NB4 (cell line): ENCODE measurements at regions not wholly inside any gene's neighbourhood (a gene's known extent, or its start where the extent isn't known, plus 50 kb on each side); places are given as distances from the start of the nearest gene placed in this dataset.

Source experiments
- DNase-seq: peaks from one replicate; pipeline ENCODE4 v3.0.0; 2010; ENCODE audit warnings: low read depth
- H3K4me3 ChIP-seq: one replicate; pipeline ENCODE4 v1.5.1; 2011; ENCODE audit warnings: mild to moderate bottlenecking, low read depth, low read length, moderate library complexity
- MYC ChIP-seq: IDR thresholded peaks from 2 replicates; pipeline ENCODE4 v1.6.1; 2011; ENCODE audit warnings: low read depth, low read length
- POLR2A ChIP-seq: IDR thresholded peaks from 2 replicates; pipeline ENCODE4 v1.6.1; 2011; ENCODE audit warnings: mild to moderate bottlenecking; ENCODE audit not compliant: insufficient read length; ENCODE audit errors: extremely low read depth
- TF ChIP-seq, protein P1 (sequence below): IDR thresholded peaks from 2 replicates; pipeline ENCODE4 v1.6.1; 2011; ENCODE audit warnings: low read depth, low read length
- TF ChIP-seq, protein P2 (sequence below): IDR thresholded peaks from one replicate; pipeline ENCODE4 v1.5.1; 2012; ENCODE audit warnings: low read depth, low read length

DNA sequence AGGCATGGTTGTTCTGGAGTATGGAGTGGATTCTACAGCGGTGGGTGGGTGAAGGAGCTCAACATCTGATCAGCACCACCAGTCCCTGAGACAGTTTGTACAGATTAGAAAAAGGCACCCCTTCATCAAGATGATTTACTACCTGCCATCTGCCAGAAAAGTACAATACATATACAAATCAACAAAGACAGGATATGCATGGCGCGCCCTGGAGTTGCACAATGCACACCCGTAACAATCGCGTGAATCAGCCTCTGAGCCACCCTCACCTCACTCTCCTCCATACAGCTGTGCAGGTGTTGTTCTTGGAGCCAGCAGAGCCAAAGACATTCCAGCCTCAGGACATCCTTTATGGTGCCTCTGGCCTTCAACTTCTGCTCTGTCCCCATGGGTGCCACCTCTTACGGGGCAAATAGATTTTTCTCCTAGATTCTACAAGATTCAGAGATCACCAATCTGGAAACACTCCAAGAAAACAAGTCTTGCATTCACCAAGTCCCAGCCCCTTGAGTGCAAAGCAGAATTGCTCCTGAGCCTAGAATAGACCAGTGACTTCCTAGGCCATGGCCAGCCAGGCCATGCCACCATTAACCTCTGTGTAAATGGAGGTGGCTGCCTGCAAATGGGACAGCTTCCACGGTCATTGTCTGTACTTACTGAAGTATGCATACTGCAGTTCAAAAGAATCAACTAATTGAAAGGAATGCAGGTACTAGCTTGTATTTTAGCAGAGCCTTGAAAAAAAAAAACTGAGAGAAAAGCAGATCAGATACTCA is 490.9 kb downstream of the SOX6 start:
- TF ChIP-seq, protein P1, sequence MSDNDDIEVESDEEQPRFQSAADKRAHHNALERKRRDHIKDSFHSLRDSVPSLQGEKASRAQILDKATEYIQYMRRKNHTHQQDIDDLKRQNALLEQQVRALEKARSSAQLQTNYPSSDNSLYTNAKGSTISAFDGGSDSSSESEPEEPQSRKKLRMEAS, result no peak
- TF ChIP-seq MYC, result no peak
- no peak for TF ChIP-seq POLR2A
- TF ChIP-seq, protein P2, sequence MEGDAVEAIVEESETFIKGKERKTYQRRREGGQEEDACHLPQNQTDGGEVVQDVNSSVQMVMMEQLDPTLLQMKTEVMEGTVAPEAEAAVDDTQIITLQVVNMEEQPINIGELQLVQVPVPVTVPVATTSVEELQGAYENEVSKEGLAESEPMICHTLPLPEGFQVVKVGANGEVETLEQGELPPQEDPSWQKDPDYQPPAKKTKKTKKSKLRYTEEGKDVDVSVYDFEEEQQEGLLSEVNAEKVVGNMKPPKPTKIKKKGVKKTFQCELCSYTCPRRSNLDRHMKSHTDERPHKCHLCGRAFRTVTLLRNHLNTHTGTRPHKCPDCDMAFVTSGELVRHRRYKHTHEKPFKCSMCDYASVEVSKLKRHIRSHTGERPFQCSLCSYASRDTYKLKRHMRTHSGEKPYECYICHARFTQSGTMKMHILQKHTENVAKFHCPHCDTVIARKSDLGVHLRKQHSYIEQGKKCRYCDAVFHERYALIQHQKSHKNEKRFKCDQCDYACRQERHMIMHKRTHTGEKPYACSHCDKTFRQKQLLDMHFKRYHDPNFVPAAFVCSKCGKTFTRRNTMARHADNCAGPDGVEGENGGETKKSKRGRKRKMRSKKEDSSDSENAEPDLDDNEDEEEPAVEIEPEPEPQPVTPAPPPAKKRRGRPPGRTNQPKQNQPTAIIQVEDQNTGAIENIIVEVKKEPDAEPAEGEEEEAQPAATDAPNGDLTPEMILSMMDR, result no peak
- H3K4me3 ChIP-seq, result no peak overlapping the region
- DNase-seq, result no peak

DNA sequence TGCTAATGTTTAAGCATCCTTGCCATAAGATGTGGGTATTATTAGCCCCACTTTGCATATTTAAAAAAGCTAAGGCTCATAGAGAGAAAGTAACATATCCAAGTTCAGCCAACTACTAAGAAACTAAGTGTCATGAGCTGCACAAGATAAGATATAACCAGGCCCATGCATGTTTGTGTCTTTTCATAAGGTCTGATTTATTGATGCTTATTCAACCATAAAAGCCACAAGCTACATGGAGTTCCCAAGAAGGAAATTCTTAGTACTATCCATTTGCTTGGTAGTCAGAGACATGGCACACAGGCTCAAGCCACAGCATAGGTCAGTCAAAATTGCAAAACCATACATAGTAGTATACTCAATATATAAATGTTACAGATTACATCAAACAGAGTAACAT is 488.5 kb downstream of the SOX6 start:
- TF ChIP-seq POLR2A, result no peak
- no peak for TF ChIP-seq MYC
- TF ChIP-seq, protein P2, result no peak
- TF ChIP-seq, protein P1, result no peak
- H3K4me3 ChIP-seq, result no peak overlapping the region
- no peak for DNase-seq

DNA sequence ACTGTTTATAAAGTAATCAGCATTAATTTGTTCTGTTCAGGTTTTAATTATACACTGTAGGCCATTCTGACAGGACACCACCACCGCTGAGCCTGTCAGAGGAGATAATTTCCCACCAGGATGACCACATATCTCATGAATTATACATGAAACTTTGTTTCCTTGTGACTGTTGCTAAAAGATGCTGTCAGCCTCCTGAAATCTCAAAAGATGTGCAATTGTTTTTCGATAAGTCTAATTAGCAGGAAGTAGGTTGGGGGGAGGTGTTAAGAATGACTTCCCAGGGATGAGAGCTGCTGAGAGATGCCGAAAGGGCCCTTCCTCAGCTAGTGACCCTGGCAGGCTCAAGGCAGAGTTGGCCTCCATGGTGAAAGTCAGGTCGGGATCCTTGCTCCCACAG is 485.4 kb downstream of the SOX6 start:
- DNase-seq, result no peak
- H3K4me3 ChIP-seq, result no peak overlapping the region
- TF ChIP-seq, protein P2, result no peak
- no peak for TF ChIP-seq POLR2A
- TF ChIP-seq, protein P1, result no peak
- no peak for TF ChIP-seq MYC

DNA sequence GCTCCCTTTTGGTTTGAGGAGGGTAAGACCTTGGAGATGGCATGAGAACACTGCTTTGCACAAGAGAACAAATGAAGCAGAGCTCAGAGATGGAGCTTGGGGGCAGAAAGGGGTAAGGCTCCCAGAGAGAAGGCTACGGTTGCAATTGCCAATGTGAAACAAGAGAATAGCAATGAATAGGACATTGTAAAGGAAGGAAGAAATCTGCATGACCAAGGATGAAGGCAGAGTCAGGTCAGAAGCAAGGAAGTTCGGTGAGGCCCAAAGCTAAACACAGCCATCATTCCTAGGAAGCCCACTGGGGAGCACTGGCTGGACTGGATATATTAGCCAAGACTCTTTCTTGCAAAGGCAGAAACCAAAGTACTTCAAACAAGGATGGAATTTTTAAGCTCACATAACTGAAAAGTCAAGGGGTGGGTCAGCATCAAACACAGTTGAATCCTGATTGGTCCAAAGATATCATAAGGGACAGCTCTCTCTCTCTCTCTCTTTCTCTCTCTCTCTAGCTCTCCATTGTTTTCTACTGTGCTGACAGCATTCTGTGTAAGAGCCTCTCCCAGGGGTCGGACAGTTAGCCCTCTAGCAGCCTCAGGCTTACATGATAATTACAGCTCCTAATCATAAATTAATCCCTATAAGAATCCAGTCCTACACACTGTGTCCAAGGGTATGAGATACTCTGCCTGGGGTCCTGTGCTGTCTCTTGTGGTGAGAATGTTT is 484.3 kb downstream of the SOX6 start:
- no peak overlapping the region for H3K4me3 ChIP-seq
- no peak for DNase-seq
- TF ChIP-seq, protein P2, result no peak
- TF ChIP-seq, protein P1, result no peak
- TF ChIP-seq MYC (no peak), POLR2A (no peak)

DNA sequence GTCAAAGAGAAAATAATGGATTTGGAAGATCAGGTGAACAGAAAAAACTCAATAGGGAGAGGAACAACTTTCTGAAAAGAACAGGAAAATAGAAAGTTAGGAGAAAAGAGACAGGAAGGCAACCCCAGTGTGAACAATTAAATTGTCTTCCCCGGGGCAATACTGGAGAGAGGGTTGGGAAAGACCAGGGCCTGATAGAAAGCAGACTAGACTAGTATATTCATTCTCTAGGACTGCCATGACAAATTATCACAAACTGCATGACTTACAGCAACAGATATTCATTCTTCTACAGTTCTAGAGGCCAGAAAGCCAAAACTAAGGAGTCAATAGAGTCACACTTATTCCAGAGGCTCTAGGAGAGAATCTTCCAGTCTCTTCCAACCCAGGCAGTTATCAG is 482.8 kb downstream of the SOX6 start:
- no peak for DNase-seq
- no peak for TF ChIP-seq MYC

DNA sequence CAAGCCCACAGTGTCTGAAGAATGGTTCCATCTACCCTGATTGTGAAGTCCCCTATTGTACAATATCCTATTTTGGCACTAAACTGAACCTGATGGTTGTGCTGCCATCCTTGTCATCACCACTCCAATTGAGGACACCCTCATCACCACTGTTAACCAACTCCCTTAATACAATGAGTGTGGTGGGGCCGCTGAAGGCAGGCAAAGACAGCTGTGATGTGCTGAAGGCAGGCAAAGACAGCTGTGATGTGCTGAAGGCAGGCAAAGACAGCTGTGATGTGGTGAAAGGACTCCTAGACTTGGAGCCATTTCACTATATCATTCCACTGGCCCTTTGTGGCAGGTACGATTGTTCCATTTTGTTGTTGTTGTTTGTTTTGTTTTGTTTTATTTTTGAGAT is 481.6 kb downstream of the SOX6 start:
- DNase-seq, result no peak
- H3K4me3 ChIP-seq, result no peak overlapping the region
- TF ChIP-seq, protein P1, result no peak
- TF ChIP-seq POLR2A, result no peak
- TF ChIP-seq, protein P2, result no peak
- no peak for TF ChIP-seq MYC

More for the DNA sequence above, 482.8 kb downstream of the SOX6 start:
- no peak overlapping the region for H3K4me3 ChIP-seq
